ENCODE measurements at regions not wholly inside any gene's neighbourhood (a gene's known extent, or its start where the extent isn't known, plus 50 kb on each side); places are given as distances from the start of the nearest gene placed in this dataset.

- no peak for TF ChIP-seq SIN3A (IDR thresholded peaks at IDR 0.05; ENCODE audit: borderline replicate concordance, insufficient read depth, low read length)
- TF ChIP-seq REST (IDR thresholded peaks at IDR 0.05; ENCODE audit: insufficient read depth in 1 of 2, low read depth in 2 of 2, low read length in 2 of 2), result no peak
- no peak for TF ChIP-seq FOXP2 (optimal IDR thresholded peaks at IDR 0.05; ENCODE audit: borderline replicate concordance, extremely low read depth, extremely low read length, insufficient read depth)
- TF ChIP-seq POLR2AphosphoS5 (IDR thresholded peaks at IDR 0.05; ENCODE audit: low read depth, low read length), result no peak
- no peak for TF ChIP-seq TAF1 (IDR thresholded peaks at IDR 0.05; ENCODE audit: borderline replicate concordance, insufficient read depth, low read length)
Measured at GRCh38 chr22:20655623-20656022, 118.3 kb upstream of the SERPIND1 start.

DNA sequence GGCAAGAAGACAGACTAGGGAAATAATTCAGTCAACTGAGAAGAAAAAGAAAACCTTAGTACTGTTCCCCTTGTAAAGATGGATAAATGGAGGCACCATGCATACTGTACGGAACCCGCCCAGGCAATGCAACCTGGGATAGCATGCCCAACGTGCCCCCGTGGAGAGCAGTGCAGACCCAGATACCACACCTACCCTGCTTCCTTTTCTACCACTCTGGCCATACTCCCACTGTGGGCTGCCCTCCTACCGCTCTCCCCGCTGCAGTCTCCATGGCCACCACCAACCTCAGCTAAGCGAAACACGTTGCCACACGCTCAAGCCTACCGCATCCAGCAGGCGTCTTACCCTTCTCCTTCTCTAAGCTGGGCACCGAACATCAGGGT is 117.4 kb upstream of the SERPIND1 start:
- TF ChIP-seq SIN3A (IDR thresholded peaks at IDR 0.05; ENCODE audit: borderline replicate concordance, insufficient read depth, low read length), result no peak
- TF ChIP-seq REST (IDR thresholded peaks at IDR 0.05; ENCODE audit: insufficient read depth in 1 of 2, low read depth in 2 of 2, low read length in 2 of 2), result no peak
- TF ChIP-seq TAF1 (IDR thresholded peaks at IDR 0.05; ENCODE audit: borderline replicate concordance, insufficient read depth, low read length), result no peak
- no peak for TF ChIP-seq POLR2AphosphoS5 (IDR thresholded peaks at IDR 0.05; ENCODE audit: low read depth, low read length)
- no peak for TF ChIP-seq FOXP2 (optimal IDR thresholded peaks at IDR 0.05; ENCODE audit: borderline replicate concordance, extremely low read depth, extremely low read length, insufficient read depth)

- TF ChIP-seq TAF1 (IDR thresholded peaks at IDR 0.05; ENCODE audit: borderline replicate concordance, insufficient read depth, low read length) (no peak), SIN3A (IDR thresholded peaks at IDR 0.05; ENCODE audit: borderline replicate concordance, insufficient read depth, low read length) (no peak), REST (IDR thresholded peaks at IDR 0.05; ENCODE audit: insufficient read depth in 1 of 2, low read depth in 2 of 2, low read length in 2 of 2) (no peak), POLR2AphosphoS5 (IDR thresholded peaks at IDR 0.05; ENCODE audit: low read depth, low read length) (no peak), FOXP2 (optimal IDR thresholded peaks at IDR 0.05; ENCODE audit: borderline replicate concordance, extremely low read depth, extremely low read length, insufficient read depth) (no peak)
Measured at GRCh38 chr22:20656902-20657836, 116.7 kb upstream of the SERPIND1 start.

Measured in PFSK-1 (cell line).